GM12878 (cell line): ENCODE measurements at regions not wholly inside any gene's neighbourhood (a gene's known extent, or its start where the extent isn't known, plus 50 kb on each side); places are given as distances from the start of the nearest gene placed in this dataset.

Experiments
- ATAC-seq: fragments of 200-7000 bp; cut with Tn5 transposase; 3 replicates; pipeline ENCODE4 v1.9.1; 2020; ENCODE audit warnings: mild to moderate bottlenecking, moderate library complexity
- BruUV-seq: library from RNA; stranded (reverse); fragments of 400-500 nt; replicated peaks from 2 replicates; lab custom pipeline; 2021; lab: Mats Ljungman, UMichigan
- CTCF ChIA-PET: fragments of 300-600 bp; sonication (Branson Sonifier 250); formaldehyde crosslinking; extraction: SDS; loops from one replicate; lab custom pipeline; 2021; ENCODE audit warnings: inconsistent platforms; lab: Yijun Ruan, JAX
- POLR2A ChIA-PET: fragments of 350-600 bp; formaldehyde crosslinking; extraction: SDS; loops from one replicate; lab custom pipeline; 2021; ENCODE audit warnings: inconsistent platforms; lab: Charles Lee
- RAD21 ChIA-PET: fragments of 300-600 bp; sonication (Branson Sonifier 250); formaldehyde crosslinking; loops from one replicate; lab custom pipeline; 2023; ENCODE audit warnings: antibody characterized with exemption; ENCODE audit not compliant: unreplicated experiment; lab: Charles Lee
- SMC1A ChIA-PET: fragments of 300-600 bp; sonication (Branson Sonifier 250); formaldehyde crosslinking; loops from one replicate; lab custom pipeline; 2023; ENCODE audit not compliant: unreplicated experiment, uncharacterized antibody; lab: Charles Lee
- DNase-seq: peaks from one replicate; pipeline ENCODE4 v3.0.0-alpha.2; 2011; ENCODE audit warnings: low read depth, low spot score
- FAIRE-seq: peaks from 3 replicates; lab custom pipeline; 2011; peaks lifted over from hg19 to GRCh38; lab: Jason Lieb, UNC
- H2AFZ ChIP-seq: 2 replicates; pipeline ENCODE4 v1.6.0; 2011; ENCODE audit warnings: low read depth, low read length, control low read depth; ENCODE audit not compliant: control insufficient read depth
- H3K27ac ChIP-seq: 2 replicates; pipeline ENCODE4 v1.5.1; 2011; ENCODE audit warnings: control low read depth; ENCODE audit not compliant: control insufficient read depth, insufficient read depth
- H3K27me3 ChIP-seq, 2 experiments: replicated peaks in 1 of 2; 2 replicates each; pipeline versions ENCODE4 v1.6.0 to v1.6.1; 2011; ENCODE audit warnings: low read length in 1 of 2; ENCODE audit not compliant: control insufficient read depth in 2 of 2, insufficient read depth in 2 of 2
- H3K36me3 ChIP-seq, 2 experiments: 2 replicates each; pipeline ENCODE4 v1.5.1; 2011; ENCODE audit warnings: low read length in 1 of 2; ENCODE audit not compliant: control insufficient read depth in 2 of 2, insufficient read depth in 2 of 2
- H3K4me1 ChIP-seq: 2 replicates; pipeline ENCODE4 v1.6.1; 2011; ENCODE audit warnings: mild to moderate bottlenecking, low read length, moderate library complexity, mixed read lengths; ENCODE audit not compliant: control insufficient read depth, insufficient read depth
- H3K4me2 ChIP-seq: 2 replicates; pipeline ENCODE4 v1.6.0; 2011; ENCODE audit warnings: control low read depth; ENCODE audit not compliant: control insufficient read depth, insufficient read depth
- H3K4me3 ChIP-seq: fragments of 200-600 bp; sonication (generic); 2 replicates; pipeline ENCODE4 v1.5.1; 2016
- H3K79me2 ChIP-seq: 2 replicates; pipeline ENCODE4 v1.6.0; 2011; ENCODE audit warnings: low read length; ENCODE audit not compliant: control insufficient read depth, insufficient read depth
- H3K9ac ChIP-seq: 2 replicates; pipeline ENCODE4 v1.8.0; 2011; ENCODE audit warnings: low read length, control low read depth, mixed read lengths; ENCODE audit not compliant: control insufficient read depth, insufficient read depth
- H3K9me3 ChIP-seq: replicated peaks from 3 replicates; pipeline ENCODE4 v1.5.1; 2011; ENCODE audit warnings: mild to moderate bottlenecking, low read length; ENCODE audit not compliant: control insufficient read depth, insufficient read depth
- H4K20me1 ChIP-seq: 2 replicates; pipeline ENCODE4 v1.6.0; 2011; ENCODE audit not compliant: control insufficient read depth, insufficient read depth
- CBX5 ChIP-seq: sonication (generic); IDR thresholded peaks from 2 replicates; pipeline ENCODE4 v1.6.1; 2016; ENCODE audit warnings: low read depth, moderate library complexity, mild to moderate bottlenecking, inconsistent platforms
- CHD2 ChIP-seq: IDR thresholded peaks from 2 replicates; pipeline ENCODE4 v1.6.1; 2011; ENCODE audit warnings: low read depth, low read length, improper control_type of control experiment, borderline replicate concordance
- EED ChIP-seq: sonication (generic); IDR thresholded peaks from 2 replicates; pipeline ENCODE4 v1.6.1; 2016; ENCODE audit warnings: antibody characterized with exemption, low read depth
- FOS ChIP-seq: IDR thresholded peaks from 3 replicates; pipeline ENCODE4 v1.6.1; 2011; ENCODE audit warnings: borderline replicate concordance; ENCODE audit not compliant: insufficient read length; ENCODE audit errors: extremely low read depth
- IKZF2 ChIP-seq, 2 experiments: fragments of 450-650 bp; IDR thresholded peaks; 2 replicates each; pipeline ENCODE4 v1.6.1; 2017; ENCODE audit warnings: mild to moderate bottlenecking in 2 of 2, moderate library complexity in 2 of 2
- MTA3 ChIP-seq: IDR thresholded peaks from 2 replicates; pipeline ENCODE4 v1.6.1; 2012; ENCODE audit warnings: low read length, inconsistent platforms, borderline replicate concordance
- NR2C2 ChIP-seq: IDR thresholded peaks from 2 replicates; pipeline ENCODE4 v1.6.1; 2011; ENCODE audit warnings: borderline replicate concordance, low read depth; ENCODE audit not compliant: control insufficient read depth, insufficient read length
- ZBTB4 ChIP-seq: fragments of 450-650 bp; formaldehyde crosslinking; IDR thresholded peaks from 2 replicates; pipeline ENCODE4 v1.4.0; 2022; ENCODE audit warnings: mild to moderate bottlenecking, moderate library complexity
- ZNF274 ChIP-seq: IDR thresholded peaks from one replicate; pipeline ENCODE4 v1.8.0; 2011; ENCODE audit not compliant: insufficient read length, insufficient read depth
- WGBS: methylation state at CpG from one replicate; pipeline ENCODE4 v1.1.6; 2016; ENCODE audit warnings: low lambda C conversion rate; ENCODE audit not compliant: insufficient replicate concordance, insufficient coverage; ENCODE audit errors: missing lambda C conversion rate; 5-methylcytosine and 5-hydroxymethylcytosine counted together
- in situ Hi-C: fragments of 300-500 bp; cut with MboI; formaldehyde crosslinking; loops from 9 replicates; pipeline ENCODE4 v1.14.3; 2018; ENCODE audit warnings: mixed read lengths
- intact Hi-C: fragments of 100-400 bp; cut with micrococcal nuclease; formaldehyde crosslinking; loops from one replicate; pipeline ENCODE4 v1.14.2; 2022; ENCODE audit not compliant: unreplicated experiment
- TF ChIP-seq, protein P1 (sequence below): IDR thresholded peaks from 2 replicates; pipeline ENCODE4 v1.6.1; 2012; ENCODE audit warnings: low read depth, low read length, improper control_type of control experiment
- TF ChIP-seq, protein P2 (sequence below): IDR thresholded peaks from 2 replicates; pipeline ENCODE4 v1.6.1; 2012; ENCODE audit warnings: mild to moderate bottlenecking, low read depth, low read length

DNA sequence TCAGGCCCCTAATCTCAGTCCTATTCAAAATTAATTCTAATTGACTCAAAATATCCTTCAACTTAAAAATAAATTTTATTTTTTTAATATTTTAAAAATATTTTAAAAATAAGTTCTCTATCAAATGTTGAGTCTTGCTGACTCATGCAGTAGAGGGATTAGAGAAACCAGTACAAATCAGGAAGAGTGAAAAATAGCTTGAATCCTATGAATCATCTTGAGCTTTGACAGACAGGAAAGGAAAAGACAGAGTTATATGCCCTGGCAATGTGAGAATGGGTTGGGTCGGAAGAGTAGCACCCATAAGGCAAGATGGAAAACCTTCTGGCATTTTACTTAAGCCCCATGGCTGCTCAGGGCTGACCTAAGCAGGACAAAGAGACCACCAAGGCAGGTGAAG lies 346.6 kb upstream of the RUNX1 start (continued):
- TF ChIP-seq ZBTB4 (CRISPR knock-in tag): no peak
- TF ChIP-seq MTA3: no peak
- TF ChIP-seq EED: no peak
- TF ChIP-seq, all 136 proteins: peak for 0

DNA sequence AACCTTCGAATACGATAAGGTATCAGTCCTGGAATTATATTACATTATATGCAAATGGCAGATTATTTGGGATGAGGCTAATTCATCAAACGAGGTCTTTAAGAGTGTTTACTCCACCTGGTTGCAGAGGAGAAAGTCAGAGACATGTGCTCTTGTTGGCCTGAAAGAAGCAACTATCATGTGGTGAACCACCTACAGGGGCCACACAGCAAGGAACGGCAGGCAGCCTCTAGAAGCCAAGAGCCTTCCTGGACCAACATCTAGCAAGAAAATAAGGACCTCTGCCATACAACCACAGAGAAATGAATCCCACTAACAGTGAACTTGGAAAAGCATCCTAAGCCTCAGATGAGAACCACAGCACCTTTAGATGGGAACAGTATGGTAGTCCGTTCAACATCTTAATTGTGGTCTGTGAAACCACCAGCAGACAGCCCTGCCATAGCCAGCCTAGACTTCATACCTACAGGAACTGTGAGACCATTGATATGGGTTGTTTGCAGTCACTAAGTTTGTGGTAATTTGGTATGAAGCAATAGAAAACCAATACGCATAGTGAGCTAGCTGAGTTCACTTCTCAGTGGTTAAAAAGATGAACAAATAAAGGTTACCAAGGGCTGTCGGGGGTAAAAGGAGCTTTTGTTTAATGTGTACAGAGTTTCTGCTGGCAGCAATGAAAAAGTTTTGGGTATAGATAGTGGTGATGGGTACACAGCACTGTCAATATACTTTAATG lies 345.7 kb upstream of the RUNX1 start:
- BruUV-seq: no TSS peak
- DNase-seq (no peak), FAIRE-seq (no peak), ATAC-seq (no peak)
- Histone ChIP-seq H3K27me3 (no peaks in the 10 kb centered on the region; a peak in 1 of 4 replicates), H3K36me3 (no peaks in the 10 kb centered on the region), H3K9me3 (no peaks in the 10 kb centered on the region), H3K27ac (no peak overlapping the region), H4K20me1 (no peaks in the 10 kb centered on the region), H3K9ac (no peak overlapping the region), H3K4me2 (no peak overlapping the region), H3K4me1 (no peaks in the 10 kb centered on the region), H3K79me2 (no peaks in the 10 kb centered on the region), H2AFZ (no peak overlapping the region), H3K4me3 (no peak overlapping the region)
- CTCF ChIA-PET: no interaction called here
- in situ Hi-C loops: no loop called here
- TF ChIP-seq IKZF2 (IDR thresholded peaks at IDR 0.05) (no peak), FOS (no peak), CBX5 (no peak), ZNF274 (no peak), NR2C2 (no peak), CHD2 (no peak)
- TF ChIP-seq, protein P1, sequence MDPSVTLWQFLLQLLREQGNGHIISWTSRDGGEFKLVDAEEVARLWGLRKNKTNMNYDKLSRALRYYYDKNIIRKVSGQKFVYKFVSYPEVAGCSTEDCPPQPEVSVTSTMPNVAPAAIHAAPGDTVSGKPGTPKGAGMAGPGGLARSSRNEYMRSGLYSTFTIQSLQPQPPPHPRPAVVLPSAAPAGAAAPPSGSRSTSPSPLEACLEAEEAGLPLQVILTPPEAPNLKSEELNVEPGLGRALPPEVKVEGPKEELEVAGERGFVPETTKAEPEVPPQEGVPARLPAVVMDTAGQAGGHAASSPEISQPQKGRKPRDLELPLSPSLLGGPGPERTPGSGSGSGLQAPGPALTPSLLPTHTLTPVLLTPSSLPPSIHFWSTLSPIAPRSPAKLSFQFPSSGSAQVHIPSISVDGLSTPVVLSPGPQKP: no peak
- TF ChIP-seq, protein P2, sequence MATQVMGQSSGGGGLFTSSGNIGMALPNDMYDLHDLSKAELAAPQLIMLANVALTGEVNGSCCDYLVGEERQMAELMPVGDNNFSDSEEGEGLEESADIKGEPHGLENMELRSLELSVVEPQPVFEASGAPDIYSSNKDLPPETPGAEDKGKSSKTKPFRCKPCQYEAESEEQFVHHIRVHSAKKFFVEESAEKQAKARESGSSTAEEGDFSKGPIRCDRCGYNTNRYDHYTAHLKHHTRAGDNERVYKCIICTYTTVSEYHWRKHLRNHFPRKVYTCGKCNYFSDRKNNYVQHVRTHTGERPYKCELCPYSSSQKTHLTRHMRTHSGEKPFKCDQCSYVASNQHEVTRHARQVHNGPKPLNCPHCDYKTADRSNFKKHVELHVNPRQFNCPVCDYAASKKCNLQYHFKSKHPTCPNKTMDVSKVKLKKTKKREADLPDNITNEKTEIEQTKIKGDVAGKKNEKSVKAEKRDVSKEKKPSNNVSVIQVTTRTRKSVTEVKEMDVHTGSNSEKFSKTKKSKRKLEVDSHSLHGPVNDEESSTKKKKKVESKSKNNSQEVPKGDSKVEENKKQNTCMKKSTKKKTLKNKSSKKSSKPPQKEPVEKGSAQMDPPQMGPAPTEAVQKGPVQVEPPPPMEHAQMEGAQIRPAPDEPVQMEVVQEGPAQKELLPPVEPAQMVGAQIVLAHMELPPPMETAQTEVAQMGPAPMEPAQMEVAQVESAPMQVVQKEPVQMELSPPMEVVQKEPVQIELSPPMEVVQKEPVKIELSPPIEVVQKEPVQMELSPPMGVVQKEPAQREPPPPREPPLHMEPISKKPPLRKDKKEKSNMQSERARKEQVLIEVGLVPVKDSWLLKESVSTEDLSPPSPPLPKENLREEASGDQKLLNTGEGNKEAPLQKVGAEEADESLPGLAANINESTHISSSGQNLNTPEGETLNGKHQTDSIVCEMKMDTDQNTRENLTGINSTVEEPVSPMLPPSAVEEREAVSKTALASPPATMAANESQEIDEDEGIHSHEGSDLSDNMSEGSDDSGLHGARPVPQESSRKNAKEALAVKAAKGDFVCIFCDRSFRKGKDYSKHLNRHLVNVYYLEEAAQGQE: no peak
- POLR2A ChIA-PET: no interaction called here
- intact Hi-C loops: loop anchor here (10.0 kb wide), 1 partner anchor 340 kb away; no protein-coding TSS in a partner anchor
- SMC1A ChIA-PET: no interaction called here
- RAD21 ChIA-PET: no interaction called here
- 55% methylated on average over 7 of the region's 7 CpGs for WGBS
